ENCODE measurements at regions not wholly inside any gene's neighbourhood (a gene's known extent, or its start where the extent isn't known, plus 50 kb on each side); places are given as distances from the start of the nearest gene placed in this dataset.
"Not testable (repeated sequence)": the region's sequence is repeated elsewhere in the genome, so short reads cannot be mapped to it uniquely, and the experiment has no call there.

- DNase-seq (ENCODE audit: low read depth): no peak
These were observed 52.7 kb upstream of the PLA2G4A start for GRCh38 chr1:186775881-186776560.

- no peak for DNase-seq (ENCODE audit: low read depth)
These were observed 53.7 kb upstream of the PLA2G4A start for GRCh38 chr1:186775036-186775435.

- no peak for DNase-seq (ENCODE audit: low read depth)
These were observed 56.5 kb upstream of the PLA2G4A start for GRCh38 chr1:186772228-186772627.

- no peak for DNase-seq (ENCODE audit: low read depth)
These were observed 58.3 kb upstream of the PLA2G4A start for GRCh38 chr1:186770421-186770820.

GRCh38 chr1:186768906-186769305 lies 59.8 kb upstream of the PLA2G4A start:
- DNase-seq (ENCODE audit: low read depth): no peak

- DNase-seq (ENCODE audit: low read depth): no peak
These were observed 63.3 kb upstream of the PLA2G4A start for GRCh38 chr1:186765446-186765845.

- DNase-seq (ENCODE audit: low read depth): no peak
These were observed 65.6 kb upstream of the PLA2G4A start for GRCh38 chr1:186763107-186763506.

GRCh38 chr1:186762653-186763052 lies 66.1 kb upstream of the PLA2G4A start:
- DNase-seq (ENCODE audit: low read depth): no peak

GRCh38 chr1:186761358-186761757 lies 67.4 kb upstream of the PLA2G4A start:
- DNase-seq (ENCODE audit: low read depth): no peak

GRCh38 chr1:186760446-186760845 lies 68.3 kb upstream of the PLA2G4A start:
- DNase-seq (ENCODE audit: low read depth): no peak

- DNase-seq (ENCODE audit: low read depth): not testable (repeated sequence)
These were observed 69.7 kb upstream of the PLA2G4A start for GRCh38 chr1:186758896-186759606.

- DNase-seq (ENCODE audit: low read depth): no peak
These were observed 70.9 kb upstream of the PLA2G4A start for GRCh38 chr1:186757851-186758250.

- DNase-seq (ENCODE audit: low read depth): peak; percentile 74
These were observed 74.1 kb upstream of the PLA2G4A start for GRCh38 chr1:186754542-186755145.

- DNase-seq (ENCODE audit: low read depth): no peak
These were observed 73.0 kb upstream of the PTGS2 start for GRCh38 chr1:186753241-186753640.

- DNase-seq (ENCODE audit: low read depth): peak; percentile 93
These were observed 70.0 kb upstream of the PTGS2 start for GRCh38 chr1:186750257-186750656.

- DNase-seq (ENCODE audit: low read depth): no peak
These were observed 69.6 kb upstream of the PTGS2 start for GRCh38 chr1:186749820-186750219.

GRCh38 chr1:186747661-186748060 lies 67.4 kb upstream of the PTGS2 start:
- no peak for DNase-seq (ENCODE audit: low read depth)

GRCh38 chr1:186745531-186746146 lies 65.4 kb upstream of the PTGS2 start:
- DNase-seq (ENCODE audit: low read depth): no peak

GRCh38 chr1:186741640-186742039 lies 61.4 kb upstream of the PTGS2 start:
- DNase-seq (ENCODE audit: low read depth): no peak

- DNase-seq (ENCODE audit: low read depth): no peak
These were observed 60.1 kb upstream of the PTGS2 start for GRCh38 chr1:186740324-186740723.

- no peak for DNase-seq (ENCODE audit: low read depth)
These were observed 59.3 kb upstream of the PTGS2 start for GRCh38 chr1:186739515-186739914.

- no peak for DNase-seq (ENCODE audit: low read depth)
These were observed 58.7 kb upstream of the PTGS2 start for GRCh38 chr1:186738926-186739325.
